Vagina (tissue), 2 donors: ENCODE measurements at regions not wholly inside any gene's neighbourhood (a gene's known extent, or its start where the extent isn't known, plus 50 kb on each side); places are given as distances from the start of the nearest gene placed in this dataset.

ENCODE experiments used
- DNase-seq, 2 donors: peaks; one replicate each; pipeline ENCODE4 v3.0.0-alpha.2; 2017; ENCODE audit errors: extremely low spot score in 2 of 2
- H3K27ac ChIP-seq: fragments of 200-600 bp; sonication (generic); one replicate; pipeline ENCODE4 v1.5.1; 2019
- H3K27me3 ChIP-seq: fragments of 200-600 bp; sonication (generic); one replicate; pipeline ENCODE4 v1.5.1; 2019
- H3K36me3 ChIP-seq, 2 donors: fragments of 200-600 bp; sonication (generic); one replicate each; pipeline ENCODE4 v1.5.1; 2017 to 2019
- H3K4me1 ChIP-seq: fragments of 200-600 bp; sonication (generic); one replicate; pipeline ENCODE4 v1.5.1; 2019
- H3K4me3 ChIP-seq, 2 donors: fragments of 200-600 bp; sonication (generic); 1 replicate in 1 of 2; 2 replicates in 1 of 2; pipeline ENCODE4 v1.5.1; 2016 to 2019
- H3K9me3 ChIP-seq: fragments of 200-600 bp; sonication (generic); one replicate; pipeline ENCODE4 v1.5.1; 2019
- POLR2A ChIP-seq, 2 donors: fragments of 450-650 bp; IDR thresholded peaks; one replicate each; pipeline ENCODE4 v1.6.1; 2017; ENCODE audit warnings: antibody characterized with exemption in 2 of 2, mild to moderate bottlenecking in 2 of 2, moderate library complexity in 2 of 2
- POLR2AphosphoS5 ChIP-seq, 2 donors: sonication (generic); formaldehyde crosslinking; IDR thresholded peaks; one replicate each; pipeline ENCODE4 v1.9.0; 2017; ENCODE audit warnings: antibody characterized with exemption in 2 of 2, mild to moderate bottlenecking in 2 of 2, low read depth in 1 of 2; ENCODE audit not compliant: insufficient read depth in 1 of 2
- intact Hi-C: fragments of 100-400 bp; cut with DNase I; formaldehyde crosslinking; loops from one replicate; pipeline ENCODE4 v1.15.1; 2023
- TF ChIP-seq, protein P1 (sequence below), 3 experiments: fragments of 450-650 bp in 2 of 3; fragments of 200-600 bp in 1 of 3; sonication (generic) in 1 of 3; IDR thresholded peaks; one replicate each; pipeline ENCODE4 v1.5.1; 2017 to 2019; ENCODE audit warnings: antibody characterized with exemption in 3 of 3, mild to moderate bottlenecking in 2 of 3, moderate library complexity in 2 of 3

DNA sequence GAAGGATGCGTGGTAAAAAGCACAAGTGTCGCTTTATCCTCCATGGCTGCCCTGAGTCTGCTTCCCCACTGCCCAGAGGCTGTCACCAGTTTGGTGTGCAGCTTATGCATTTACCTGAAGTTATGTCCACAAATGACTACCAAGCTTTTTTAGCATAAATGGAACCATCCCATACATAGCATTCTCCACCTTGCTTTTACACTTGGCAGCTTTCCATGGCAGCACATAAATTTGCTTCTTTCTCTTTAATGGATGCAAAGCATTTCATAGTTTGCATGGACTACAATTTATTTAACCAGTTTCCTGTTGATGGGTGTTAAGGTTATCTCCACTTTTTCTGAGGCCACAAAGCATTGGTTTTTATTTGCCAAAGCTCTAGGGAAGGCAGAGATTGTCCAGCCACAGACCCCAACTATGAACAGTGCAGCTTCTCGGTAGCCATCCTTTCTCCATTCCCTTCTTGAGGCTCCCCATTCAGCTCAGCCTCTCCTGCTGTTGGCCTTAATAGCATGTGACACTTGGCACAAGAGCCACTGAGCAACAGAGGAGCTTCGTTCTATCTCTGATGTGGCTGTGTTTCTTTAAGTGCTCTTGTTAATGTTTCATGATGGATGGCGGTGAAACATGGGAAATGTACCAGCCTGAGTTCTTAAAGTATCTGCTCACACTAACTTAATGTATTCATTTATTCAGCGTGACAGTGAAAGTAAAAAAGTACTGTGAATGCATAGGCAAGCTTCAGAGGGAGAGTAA, 59.8 kb upstream of the NAV2 start:
- Histone ChIP-seq H3K4me1 (no peaks in the 10 kb centered on the region), H3K27me3 (no peaks in the 10 kb centered on the region), H3K27ac (no peak overlapping the region), H3K9me3 (no peaks in the 10 kb centered on the region), H3K4me3 (no peak overlapping the region), H3K36me3 (no peaks in the 10 kb centered on the region)
- intact Hi-C loops = no loop called here
- DNase-seq = no peak
- no peak for TF ChIP-seq POLR2A (IDR thresholded peaks at IDR 0.05)
- no peak for TF ChIP-seq POLR2AphosphoS5 (IDR thresholded peaks at IDR 0.05; ENCODE audit: insufficient read depth in 1 of 2, low read depth in 1 of 2)
- TF ChIP-seq, protein P1, sequence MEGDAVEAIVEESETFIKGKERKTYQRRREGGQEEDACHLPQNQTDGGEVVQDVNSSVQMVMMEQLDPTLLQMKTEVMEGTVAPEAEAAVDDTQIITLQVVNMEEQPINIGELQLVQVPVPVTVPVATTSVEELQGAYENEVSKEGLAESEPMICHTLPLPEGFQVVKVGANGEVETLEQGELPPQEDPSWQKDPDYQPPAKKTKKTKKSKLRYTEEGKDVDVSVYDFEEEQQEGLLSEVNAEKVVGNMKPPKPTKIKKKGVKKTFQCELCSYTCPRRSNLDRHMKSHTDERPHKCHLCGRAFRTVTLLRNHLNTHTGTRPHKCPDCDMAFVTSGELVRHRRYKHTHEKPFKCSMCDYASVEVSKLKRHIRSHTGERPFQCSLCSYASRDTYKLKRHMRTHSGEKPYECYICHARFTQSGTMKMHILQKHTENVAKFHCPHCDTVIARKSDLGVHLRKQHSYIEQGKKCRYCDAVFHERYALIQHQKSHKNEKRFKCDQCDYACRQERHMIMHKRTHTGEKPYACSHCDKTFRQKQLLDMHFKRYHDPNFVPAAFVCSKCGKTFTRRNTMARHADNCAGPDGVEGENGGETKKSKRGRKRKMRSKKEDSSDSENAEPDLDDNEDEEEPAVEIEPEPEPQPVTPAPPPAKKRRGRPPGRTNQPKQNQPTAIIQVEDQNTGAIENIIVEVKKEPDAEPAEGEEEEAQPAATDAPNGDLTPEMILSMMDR (IDR thresholded peaks at IDR 0.05) = no peak

DNA sequence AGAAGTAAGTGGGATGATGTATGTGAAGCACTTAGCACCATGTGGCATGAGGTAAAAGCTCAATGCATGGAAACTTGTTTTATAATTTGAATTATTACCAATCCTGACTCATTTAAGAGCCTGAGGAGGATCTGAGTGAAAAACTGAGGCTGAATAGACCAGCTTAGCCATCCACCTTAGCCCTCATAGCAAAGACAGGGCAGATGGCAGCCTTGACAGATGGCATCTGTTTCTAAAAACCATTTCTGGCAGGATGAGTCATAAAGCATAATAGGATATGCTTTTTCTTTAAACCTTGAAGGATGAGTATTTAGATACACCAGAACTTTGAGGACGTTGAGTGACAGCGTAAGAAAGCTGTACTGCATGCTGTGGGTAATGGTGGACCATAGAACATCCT, 61.0 kb upstream of the NAV2 start:
- Histone ChIP-seq H3K27me3 (no peaks in the 10 kb centered on the region), H3K4me1 (no peaks in the 10 kb centered on the region), H3K9me3 (no peaks in the 10 kb centered on the region), H3K36me3 (no peaks in the 10 kb centered on the region), H3K27ac (no peak overlapping the region), H3K4me3 (no peak overlapping the region)
- no peak for DNase-seq
- intact Hi-C loops = no loop called here
- TF ChIP-seq POLR2AphosphoS5 (IDR thresholded peaks at IDR 0.05; ENCODE audit: insufficient read depth in 1 of 2, low read depth in 1 of 2) (no peak), POLR2A (IDR thresholded peaks at IDR 0.05) (no peak)
- TF ChIP-seq, protein P1 (IDR thresholded peaks at IDR 0.05) = no peak

DNA sequence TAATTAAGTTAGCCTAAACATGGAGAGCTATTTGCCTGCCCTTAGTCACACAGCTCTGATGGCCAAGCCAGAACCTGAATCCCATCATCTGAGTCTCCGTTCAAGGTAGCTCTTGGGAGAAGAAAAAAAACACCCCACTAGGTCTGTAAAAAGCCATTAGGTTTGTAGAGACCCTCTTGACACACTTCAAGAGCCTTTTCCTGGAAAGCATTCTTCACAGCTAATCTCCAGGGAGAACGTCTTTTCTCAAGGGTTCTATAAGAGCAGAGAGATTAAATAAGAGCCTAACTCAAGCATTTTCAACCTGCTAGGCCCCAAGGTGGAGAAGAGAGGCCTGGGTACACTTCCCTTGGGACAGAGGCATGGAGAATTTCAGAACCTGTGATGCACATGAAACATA, 61.6 kb upstream of the NAV2 start:
- no peaks in the 10 kb centered on the region for H3K9me3 ChIP-seq
- TF ChIP-seq POLR2A (IDR thresholded peaks at IDR 0.05) (no peak), POLR2AphosphoS5 (IDR thresholded peaks at IDR 0.05; ENCODE audit: insufficient read depth in 1 of 2, low read depth in 1 of 2) (no peak)
- TF ChIP-seq, protein P1 (IDR thresholded peaks at IDR 0.05) = no peak
- intact Hi-C loops = no loop called here

DNA sequence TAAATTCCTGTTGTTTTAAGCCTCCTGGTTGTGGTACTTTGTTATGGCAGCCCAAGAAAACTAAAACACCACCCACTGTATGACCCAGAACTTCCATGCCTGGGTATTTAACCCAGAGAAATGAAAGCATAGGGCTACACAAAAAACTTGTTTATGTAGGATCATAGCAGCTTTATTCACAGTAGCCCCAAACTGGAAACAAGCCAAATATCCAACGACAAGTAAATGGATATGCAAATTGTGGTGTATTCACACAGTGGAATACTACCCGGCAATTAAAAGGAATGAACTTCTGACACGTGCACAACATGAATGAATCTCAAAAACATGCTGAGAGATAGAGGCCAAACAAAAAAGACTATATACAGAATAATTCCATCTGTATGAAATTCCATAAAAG, 62.2 kb upstream of the NAV2 start:
- Histone ChIP-seq H3K27me3 (no peaks in the 10 kb centered on the region), H3K4me1 (no peaks in the 10 kb centered on the region), H3K36me3 (no peaks in the 10 kb centered on the region), H3K4me3 (no peak overlapping the region), H3K9me3 (no peaks in the 10 kb centered on the region), H3K27ac (no peak overlapping the region)
- TF ChIP-seq POLR2A (IDR thresholded peaks at IDR 0.05) (no peak), POLR2AphosphoS5 (IDR thresholded peaks at IDR 0.05; ENCODE audit: insufficient read depth in 1 of 2, low read depth in 1 of 2) (no peak)
- TF ChIP-seq, protein P1 (IDR thresholded peaks at IDR 0.05) = no peak
- no peak for DNase-seq
- intact Hi-C loops = no loop called here

More for the DNA sequence above, 61.6 kb upstream of the NAV2 start:
- Histone ChIP-seq H3K4me1 (no peaks in the 10 kb centered on the region), H3K27me3 (no peaks in the 10 kb centered on the region), H3K4me3 (no peak overlapping the region), H3K27ac (no peak overlapping the region), H3K36me3 (no peaks in the 10 kb centered on the region)
- no peak for DNase-seq

DNA sequence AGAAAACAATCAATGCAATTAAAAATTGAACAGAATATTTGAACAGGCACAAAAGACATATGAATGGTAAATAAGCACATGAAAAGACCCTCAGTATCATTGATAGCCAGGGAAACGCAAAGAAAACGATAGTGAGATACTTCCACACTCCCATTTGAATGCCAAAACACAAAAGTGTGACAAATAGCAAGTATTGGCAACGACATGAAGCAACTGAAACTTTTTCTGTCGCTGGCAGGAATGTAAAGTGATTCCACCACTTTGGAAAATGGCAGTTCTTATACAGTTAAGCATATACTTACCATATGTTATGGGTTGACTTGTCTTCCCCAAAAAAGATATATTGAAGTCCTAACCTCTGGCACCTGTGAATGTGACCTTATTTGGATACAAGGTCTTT, 62.9 kb upstream of the NAV2 start:
- no peaks in the 10 kb centered on the region for H3K4me1 ChIP-seq
- H3K9me3 ChIP-seq = no peaks in the 10 kb centered on the region
- H3K27ac ChIP-seq = no peak overlapping the region
- intact Hi-C loops = no loop called here
- H3K36me3 ChIP-seq = no peaks in the 10 kb centered on the region
- no peaks in the 10 kb centered on the region for H3K27me3 ChIP-seq
- H3K4me3 ChIP-seq = no peak overlapping the region
- TF ChIP-seq, protein P1 (IDR thresholded peaks at IDR 0.05) = no peak
- no peak for TF ChIP-seq POLR2AphosphoS5 (IDR thresholded peaks at IDR 0.05; ENCODE audit: insufficient read depth in 1 of 2, low read depth in 1 of 2)
- TF ChIP-seq POLR2A (IDR thresholded peaks at IDR 0.05) = no peak
- no peak for DNase-seq
